ENCODE measurements at regions not wholly inside any gene's neighbourhood (a gene's known extent, or its start where the extent isn't known, plus 50 kb on each side); places are given as distances from the start of the nearest gene placed in this dataset.

GRCh38 chr12:14048941-14049545 lies 67.6 kb upstream of the GRIN2B start:
- TF ChIP-seq CTCF (IDR thresholded peaks at IDR 0.05), result no peak
- no peak for TF ChIP-seq POLR2A (IDR thresholded peaks at IDR 0.05)

Data from heart left ventricle (tissue), 13 donors.